ENCODE measurements at regions not wholly inside any gene's neighbourhood (a gene's known extent, or its start where the extent isn't known, plus 50 kb on each side); places are given as distances from the start of the nearest gene placed in this dataset.

DNA sequence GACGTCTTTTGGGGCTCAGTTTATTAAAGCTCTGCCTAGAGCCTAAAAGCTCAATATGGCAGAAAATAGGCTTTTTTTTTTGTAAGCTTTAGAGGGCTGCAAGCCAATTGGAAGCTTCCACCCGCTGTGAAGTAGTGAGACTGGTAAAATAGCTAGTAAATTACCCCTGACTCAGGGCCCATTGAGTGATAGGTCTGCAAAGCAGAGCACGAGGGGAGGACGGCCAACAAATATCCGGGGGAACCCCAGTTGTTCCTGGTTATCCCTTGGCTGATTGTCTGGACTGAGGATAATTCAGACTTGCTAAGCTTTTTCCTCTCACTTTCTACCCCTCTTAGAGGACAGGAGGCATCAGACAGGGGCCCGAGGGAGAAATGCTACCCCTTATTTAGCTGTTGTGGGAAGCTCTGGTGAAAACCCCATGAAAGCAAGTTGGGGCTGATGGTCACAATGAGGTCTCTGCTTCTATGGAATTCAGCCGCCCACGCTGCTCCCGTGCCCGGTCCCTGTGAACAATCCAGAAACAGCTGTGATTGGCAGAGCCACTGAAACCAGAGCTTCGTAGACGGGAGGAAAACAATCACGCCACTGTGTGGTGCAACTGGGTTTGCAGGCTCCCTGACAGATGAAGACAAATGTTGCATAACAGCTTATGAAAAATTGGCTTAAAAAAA lies 141.9 kb upstream of the LGALSL start:
- H3K4me3 ChIP-seq (ENCODE audit: control insufficient read depth in 2 of 3, extremely low read depth in 1 of 3, insufficient read depth in 2 of 3, low read depth in 1 of 3, low read length in 3 of 3) = peak overlapping the region in 2 of 3 experiments; percentile 22 to 44
- FAIRE-seq = peak; percentile 90
- dilution Hi-C loops (cut with MboI; ENCODE audit: extremely low pct_ligation_motif_present, low sequenced_read_pairs) = no loop called here
- peak overlapping the region; percentile 91 for H3K27ac ChIP-seq (ENCODE audit: control insufficient read depth, insufficient read depth, low read length)
- no peaks in the 10 kb centered on the region for H4K20me1 ChIP-seq (ENCODE audit: control insufficient read depth, extremely low read depth, insufficient read depth, low read length)
- peaks cover 2% of the 10 kb centered on the region for H3K9me1 ChIP-seq (ENCODE audit: control insufficient read depth, extremely low read depth, insufficient read depth, low read length)
- no peaks in the 10 kb centered on the region for H3K27me3 ChIP-seq (ENCODE audit: control insufficient read depth, extremely low read depth, insufficient read depth, low read length)
- no peaks in the 10 kb centered on the region for H3K9me3 ChIP-seq (ENCODE audit: control insufficient read depth, low read depth, low read length)
- peak; percentile 83 for DNase-seq (ENCODE audit: low read depth, low spot score)
- TF ChIP-seq, protein P1, sequence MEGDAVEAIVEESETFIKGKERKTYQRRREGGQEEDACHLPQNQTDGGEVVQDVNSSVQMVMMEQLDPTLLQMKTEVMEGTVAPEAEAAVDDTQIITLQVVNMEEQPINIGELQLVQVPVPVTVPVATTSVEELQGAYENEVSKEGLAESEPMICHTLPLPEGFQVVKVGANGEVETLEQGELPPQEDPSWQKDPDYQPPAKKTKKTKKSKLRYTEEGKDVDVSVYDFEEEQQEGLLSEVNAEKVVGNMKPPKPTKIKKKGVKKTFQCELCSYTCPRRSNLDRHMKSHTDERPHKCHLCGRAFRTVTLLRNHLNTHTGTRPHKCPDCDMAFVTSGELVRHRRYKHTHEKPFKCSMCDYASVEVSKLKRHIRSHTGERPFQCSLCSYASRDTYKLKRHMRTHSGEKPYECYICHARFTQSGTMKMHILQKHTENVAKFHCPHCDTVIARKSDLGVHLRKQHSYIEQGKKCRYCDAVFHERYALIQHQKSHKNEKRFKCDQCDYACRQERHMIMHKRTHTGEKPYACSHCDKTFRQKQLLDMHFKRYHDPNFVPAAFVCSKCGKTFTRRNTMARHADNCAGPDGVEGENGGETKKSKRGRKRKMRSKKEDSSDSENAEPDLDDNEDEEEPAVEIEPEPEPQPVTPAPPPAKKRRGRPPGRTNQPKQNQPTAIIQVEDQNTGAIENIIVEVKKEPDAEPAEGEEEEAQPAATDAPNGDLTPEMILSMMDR (optimal IDR thresholded peaks at IDR 0.05 in 1 of 3, IDR thresholded peaks at IDR 0.05 in 1 of 3, conservative IDR thresholded peaks at IDR 0.05 in 1 of 3; ENCODE audit: extremely low read depth in 1 of 3, insufficient read depth in 2 of 3, low read length in 3 of 3) = peak; percentile 43 to 71 (median 65)
- TF ChIP-seq EZH2 (IDR thresholded peaks at IDR 0.05; ENCODE audit: low read length) = no peak
- no peaks in the 10 kb centered on the region for H3K36me3 ChIP-seq (ENCODE audit: control insufficient read depth in 2 of 2, extremely low read depth in 1 of 2, insufficient read depth in 2 of 2, low read length in 2 of 2)
- peaks cover 24% of the 10 kb centered on the region for H3K4me1 ChIP-seq (ENCODE audit: control insufficient read depth, extremely low read depth, insufficient read depth, low read length)
- H2AFZ ChIP-seq (ENCODE audit: control insufficient read depth, low read length) = peak overlapping the region; percentile 92
- H3K79me2 ChIP-seq (ENCODE audit: control insufficient read depth, insufficient read depth, low read length) = no peaks in the 10 kb centered on the region
- peak overlapping the region; percentile 62 for H3K9ac ChIP-seq (ENCODE audit: control insufficient read depth, extremely low read depth, insufficient read depth, low read length)
- H3K4me2 ChIP-seq (ENCODE audit: control insufficient read depth, extremely low read depth, insufficient read depth, low read depth, low read length) = peak overlapping the region; percentile 80

DNA sequence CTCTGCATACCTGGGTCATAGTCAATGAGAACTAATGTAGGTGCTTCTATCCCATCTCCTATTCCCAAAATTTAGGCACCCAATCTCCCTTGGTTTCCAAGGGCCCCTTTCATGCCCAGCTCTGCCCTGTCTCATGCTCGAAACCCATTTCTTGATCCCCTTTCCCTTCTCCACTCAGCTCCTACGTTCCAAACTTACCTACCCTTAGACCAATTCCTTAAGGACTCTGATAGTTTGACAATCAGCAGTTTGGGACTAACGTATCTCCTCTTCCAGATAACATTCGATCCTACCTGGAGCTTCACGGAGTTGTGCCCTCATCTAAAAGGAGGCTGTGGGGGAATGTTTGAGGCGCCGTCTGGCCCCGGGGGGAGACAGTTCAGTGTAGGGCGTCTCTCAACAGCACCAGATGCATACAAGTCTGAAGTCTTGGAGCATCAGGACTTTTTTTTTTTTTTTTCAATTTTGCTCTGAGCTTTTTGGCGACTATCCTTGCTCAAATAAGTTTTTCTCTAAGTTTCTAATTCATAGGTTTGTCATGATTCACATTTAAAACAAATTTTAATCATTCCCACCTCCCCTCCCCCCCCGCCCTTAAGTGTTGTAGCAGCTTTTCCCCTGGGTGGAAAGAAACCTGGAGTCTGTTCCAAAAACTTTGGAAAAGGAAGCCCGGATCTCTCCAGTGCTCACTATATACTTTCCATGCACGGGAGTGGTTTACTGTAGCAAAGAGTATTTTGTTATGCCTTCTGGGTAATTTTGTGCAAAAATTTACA lies 141.2 kb upstream of the LGALSL start:
- Histone ChIP-seq H3K9ac (ENCODE audit: control insufficient read depth, extremely low read depth, insufficient read depth, low read length) (peak overlapping the region; percentile 62), H3K27ac (ENCODE audit: control insufficient read depth, insufficient read depth, low read length) (peak overlapping the region; percentile 91), H3K9me3 (ENCODE audit: control insufficient read depth, low read depth, low read length) (no peaks in the 10 kb centered on the region), H3K4me3 (ENCODE audit: control insufficient read depth in 2 of 3, extremely low read depth in 1 of 3, insufficient read depth in 2 of 3, low read depth in 1 of 3, low read length in 3 of 3) (peak overlapping the region in 1 of 3 experiments; percentile 3), H4K20me1 (ENCODE audit: control insufficient read depth, extremely low read depth, insufficient read depth, low read length) (no peaks in the 10 kb centered on the region), H3K4me2 (ENCODE audit: control insufficient read depth, extremely low read depth, insufficient read depth, low read depth, low read length) (peak overlapping the region; percentile 80), H3K9me1 (ENCODE audit: control insufficient read depth, extremely low read depth, insufficient read depth, low read length) (peaks cover 2% of the 10 kb centered on the region), H3K27me3 (ENCODE audit: control insufficient read depth, extremely low read depth, insufficient read depth, low read length) (no peaks in the 10 kb centered on the region), H2AFZ (ENCODE audit: control insufficient read depth, low read length) (peak overlapping the region; percentile 76), H3K4me1 (ENCODE audit: control insufficient read depth, extremely low read depth, insufficient read depth, low read length) (peaks cover 24% of the 10 kb centered on the region), H3K79me2 (ENCODE audit: control insufficient read depth, insufficient read depth, low read length) (no peaks in the 10 kb centered on the region), H3K36me3 (ENCODE audit: control insufficient read depth in 2 of 2, extremely low read depth in 1 of 2, insufficient read depth in 2 of 2, low read length in 2 of 2) (no peaks in the 10 kb centered on the region)
- dilution Hi-C loops (cut with MboI; ENCODE audit: extremely low pct_ligation_motif_present, low sequenced_read_pairs) = no loop called here
- no peak for DNase-seq (ENCODE audit: low read depth, low spot score)
- TF ChIP-seq, protein P1 (optimal IDR thresholded peaks at IDR 0.05 in 1 of 3, IDR thresholded peaks at IDR 0.05 in 1 of 3, conservative IDR thresholded peaks at IDR 0.05 in 1 of 3; ENCODE audit: extremely low read depth in 1 of 3, insufficient read depth in 2 of 3, low read length in 3 of 3) = no peak
- TF ChIP-seq EZH2 (IDR thresholded peaks at IDR 0.05; ENCODE audit: low read length) = no peak
- no peak for FAIRE-seq
